NCI-H187 treated with DMSO at 0.1 percent for 48 hours (cell line): ENCODE measurements at regions not wholly inside any gene's neighbourhood (a gene's known extent, or its start where the extent isn't known, plus 50 kb on each side); places are given as distances from the start of the nearest gene placed in this dataset.

Experiments
- DNase-seq: peaks from one replicate; lab custom pipeline; 2025; lab: John Stamatoyannopoulos, UW

DNA sequence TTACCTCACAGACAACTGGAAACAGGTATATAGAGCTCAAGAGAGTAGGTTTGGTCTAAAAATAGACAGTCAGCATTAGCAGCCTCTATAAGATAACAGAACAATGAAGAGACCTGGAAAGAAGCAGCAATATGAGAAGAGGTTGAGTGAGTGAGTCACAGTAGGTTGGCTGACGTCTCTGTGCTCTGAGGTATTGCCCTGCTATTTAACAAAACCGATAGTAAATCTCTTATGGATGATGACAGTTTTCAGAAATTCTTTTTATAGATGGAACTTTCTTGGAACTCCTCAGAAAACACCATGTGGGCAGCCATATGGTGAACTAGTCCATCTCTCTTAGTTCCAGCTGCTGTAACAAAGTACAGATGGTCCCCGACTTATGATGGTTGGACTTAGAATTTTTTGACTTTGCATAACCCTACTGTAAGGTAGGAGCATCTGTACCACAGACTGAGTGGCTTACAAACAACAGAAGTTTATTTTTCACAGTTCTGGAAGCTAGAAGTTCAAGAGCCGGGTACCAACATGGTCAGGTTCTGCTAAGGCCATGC lies 123.5 kb downstream of the MBD2 start:
- DNase-seq = no peak

GRCh38 chr18:54100466-54100865 lies 124.0 kb downstream of the MBD2 start:
- no peak for DNase-seq

DNA sequence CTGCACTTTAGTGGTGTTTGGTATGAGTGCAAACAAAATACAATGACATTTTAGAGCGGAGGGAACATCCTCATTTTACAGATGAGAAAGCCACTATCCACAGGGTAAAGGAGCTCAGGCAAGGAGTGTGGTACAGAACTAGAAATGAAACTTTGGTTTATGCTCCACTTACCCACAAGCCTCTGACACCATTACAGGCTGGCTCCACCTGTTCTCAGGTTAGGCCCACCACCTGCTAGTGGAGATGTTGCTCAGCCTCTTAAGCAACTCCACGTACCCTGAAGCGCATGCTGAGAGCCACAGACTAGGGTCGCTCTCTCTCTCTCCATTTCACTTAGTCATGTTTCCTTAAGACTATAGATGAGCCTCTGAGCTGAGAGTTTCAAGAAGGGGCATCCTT lies 130.0 kb downstream of the MBD2 start:
- no peak for DNase-seq

GRCh38 chr18:54090856-54091255 lies 133.6 kb downstream of the MBD2 start:
- no peak for DNase-seq

GRCh38 chr18:54089749-54090459 lies 134.6 kb downstream of the MBD2 start:
- no peak for DNase-seq

DNA sequence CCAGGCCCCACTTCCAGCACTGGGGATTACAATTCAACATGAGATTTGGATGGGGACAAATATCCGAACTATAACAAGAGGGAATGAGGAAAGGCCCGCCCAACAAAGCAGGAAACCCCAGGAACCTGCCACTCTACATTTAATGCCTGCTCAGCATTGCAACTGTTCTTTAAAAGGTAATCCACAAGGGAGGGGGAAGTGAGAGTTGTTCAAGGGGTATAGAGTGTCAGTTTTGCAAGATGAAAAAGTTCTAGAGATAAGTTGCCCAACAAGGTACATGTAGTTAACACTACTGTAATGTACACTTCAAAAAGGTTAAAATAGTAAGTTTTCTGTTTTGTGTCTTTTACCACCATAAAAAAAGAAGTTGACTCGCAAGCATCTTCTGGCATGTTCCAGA lies 137.6 kb downstream of the MBD2 start:
- no peak for DNase-seq

- DNase-seq = no peak
Measured at GRCh38 chr18:54086046-54086802, 138.2 kb downstream of the MBD2 start.

DNA sequence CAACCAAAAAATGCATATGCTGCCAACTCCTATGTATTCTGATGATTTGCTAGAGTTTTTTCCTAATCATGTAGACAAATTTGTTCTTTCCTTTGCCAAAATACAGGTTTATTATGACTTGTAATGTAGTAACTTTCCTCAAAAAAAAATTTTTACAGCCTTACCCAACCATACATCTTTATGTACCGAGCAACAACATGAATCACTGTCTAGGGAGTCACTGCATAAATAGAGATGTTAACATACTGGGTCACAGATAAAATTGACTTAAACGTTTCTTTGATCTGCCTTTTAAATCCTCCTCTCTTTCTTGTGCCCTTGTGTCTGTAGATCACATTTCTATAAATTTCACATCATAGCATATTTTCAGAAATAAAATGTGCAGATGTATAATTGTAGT lies 143.6 kb downstream of the MBD2 start:
- no peak for DNase-seq

DNA sequence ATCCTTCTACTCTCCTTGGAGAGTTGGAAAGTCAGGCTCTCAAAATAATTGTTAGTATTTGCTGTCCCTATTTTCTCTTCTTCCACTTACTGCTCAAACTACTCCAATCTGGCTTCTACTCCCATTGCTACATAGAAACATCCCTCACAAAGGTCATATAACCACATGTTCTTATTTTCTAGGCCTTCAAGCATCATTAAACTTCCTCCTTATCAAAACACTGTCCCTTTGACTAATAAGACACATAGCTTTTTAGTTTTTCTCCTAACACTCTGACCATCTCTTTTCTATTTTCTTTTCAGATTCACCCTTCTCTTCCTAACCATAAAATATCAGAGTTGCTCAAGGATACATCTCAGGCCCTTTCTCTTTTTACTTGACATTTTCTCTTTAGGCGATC lies 148.3 kb downstream of the MBD2 start:
- no peak for DNase-seq

DNA sequence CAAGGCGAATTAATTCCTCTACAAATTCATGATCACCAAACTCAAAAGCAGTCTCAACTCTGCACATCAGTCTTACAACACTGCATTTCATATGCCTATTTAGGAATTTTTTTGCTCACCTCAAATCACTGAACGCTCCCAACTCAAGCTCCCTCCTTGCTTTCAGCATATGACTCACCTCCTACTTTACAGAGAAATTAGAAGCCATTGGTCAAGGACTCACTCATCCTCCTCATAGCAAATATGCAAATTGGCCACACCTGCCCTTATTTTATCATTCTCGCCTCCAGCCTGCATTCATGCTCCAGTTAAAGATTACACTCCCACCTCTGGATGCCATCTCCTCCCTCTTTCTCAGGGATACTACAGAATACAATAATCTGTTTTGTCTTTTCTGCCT lies 148.8 kb downstream of the MBD2 start:
- no peak for DNase-seq

DNA sequence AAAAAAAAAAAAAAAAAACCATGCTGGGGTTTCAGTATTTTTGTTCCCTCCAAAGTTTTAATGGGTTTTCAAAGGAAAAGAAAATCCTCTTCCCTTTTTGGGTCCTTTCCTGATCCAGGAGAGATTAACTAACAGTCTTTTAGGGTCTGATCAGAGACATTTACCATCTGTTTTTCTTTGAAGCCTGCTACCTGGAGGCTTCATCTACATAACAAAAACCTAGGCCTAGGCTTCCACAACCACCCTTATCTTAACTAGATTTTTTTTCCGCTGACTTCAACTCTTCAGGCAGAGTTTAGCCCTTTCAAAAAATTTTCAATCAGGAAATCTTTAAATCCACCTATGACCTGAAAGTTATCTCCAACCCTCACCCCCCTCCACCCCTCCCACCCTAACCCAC lies 154.7 kb downstream of the MBD2 start:
- no peak for DNase-seq

- no peak for DNase-seq
Measured at GRCh38 chr18:54060343-54061005, 164.0 kb downstream of the MBD2 start.

DNA sequence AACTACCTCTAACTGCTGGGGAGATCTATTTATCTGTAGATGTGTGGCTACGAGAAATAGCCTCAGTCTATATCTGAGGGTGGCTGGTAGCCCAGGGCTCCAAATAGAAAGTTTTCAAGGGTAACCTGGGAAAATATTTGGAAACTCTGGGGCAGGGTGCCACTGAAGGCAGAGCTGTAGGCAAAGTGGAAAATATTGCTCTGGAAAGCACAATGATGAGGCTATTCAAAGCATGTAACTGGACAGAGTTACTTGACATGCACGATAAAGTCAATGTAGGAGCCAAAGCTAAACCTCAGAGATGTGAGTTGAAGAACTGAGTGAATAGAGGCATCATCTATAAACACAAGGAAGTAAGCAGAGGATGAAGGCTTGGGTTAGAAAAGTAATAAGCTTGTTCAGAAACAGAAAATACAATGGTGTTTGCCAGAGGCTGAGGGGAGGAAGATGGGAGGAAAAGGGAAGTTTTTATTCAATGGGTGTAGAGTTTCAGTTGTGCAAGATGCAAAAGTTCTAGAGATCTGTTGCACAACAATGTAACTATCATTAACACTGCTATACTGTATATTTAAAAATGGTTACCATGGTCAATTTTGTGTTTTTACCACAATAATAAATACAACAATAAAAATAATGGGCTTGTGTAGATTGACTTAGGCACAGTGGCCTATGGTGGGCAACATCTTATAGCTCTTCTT lies 171.6 kb downstream of the MBD2 start:
- no peak for DNase-seq

DNA sequence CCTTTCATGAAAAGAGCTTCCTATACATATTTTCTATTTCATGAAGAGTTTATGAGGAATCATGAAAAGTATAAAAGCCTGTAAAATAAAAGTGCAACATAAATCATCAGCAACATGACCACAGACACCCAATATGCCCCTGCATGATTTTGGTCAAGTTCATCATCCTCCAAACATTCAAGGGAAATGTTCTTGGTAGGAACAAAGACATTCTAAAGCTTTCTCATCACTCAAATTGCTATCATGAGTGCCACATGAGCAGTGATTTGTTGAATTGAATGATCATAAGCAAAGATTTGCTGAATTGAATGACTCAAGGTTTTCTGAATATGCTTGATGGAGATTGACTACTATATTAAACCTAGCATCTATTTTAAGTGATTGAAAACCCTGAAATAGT lies 172.2 kb downstream of the MBD2 start:
- DNase-seq = no peak

- DNase-seq = no peak
Measured at GRCh38 chr18:54043484-54044251, 180.8 kb downstream of the MBD2 start.

GRCh38 chr18:54035927-54036326 lies 188.5 kb downstream of the MBD2 start:
- no peak for DNase-seq

GRCh38 chr18:54033052-54033451 lies 191.4 kb downstream of the MBD2 start:
- DNase-seq = no peak

- no peak for DNase-seq
Measured at GRCh38 chr18:54032412-54032811, 192.1 kb downstream of the MBD2 start.

DNA sequence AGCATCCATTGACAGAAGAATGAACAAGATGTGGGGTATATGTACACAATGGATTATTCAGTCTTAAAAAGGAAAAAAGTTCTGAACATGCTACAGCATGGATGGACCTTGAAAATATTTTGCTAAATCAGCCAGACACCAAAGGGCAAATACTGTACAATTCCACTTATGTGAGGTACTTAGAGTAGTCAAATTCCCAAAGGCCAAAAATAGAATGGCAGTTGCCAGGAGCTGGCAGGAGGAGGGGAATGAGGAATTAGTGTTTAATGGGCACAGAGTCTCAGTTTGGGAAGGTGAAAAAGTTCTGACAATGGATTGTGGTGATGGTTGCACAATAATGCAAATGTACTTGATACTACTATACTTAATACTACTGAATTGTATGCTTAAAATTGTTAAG lies 193.2 kb downstream of the MBD2 start:
- DNase-seq = no peak

- no peak for DNase-seq
Measured at GRCh38 chr18:54030434-54030833, 194.0 kb downstream of the MBD2 start.

DNA sequence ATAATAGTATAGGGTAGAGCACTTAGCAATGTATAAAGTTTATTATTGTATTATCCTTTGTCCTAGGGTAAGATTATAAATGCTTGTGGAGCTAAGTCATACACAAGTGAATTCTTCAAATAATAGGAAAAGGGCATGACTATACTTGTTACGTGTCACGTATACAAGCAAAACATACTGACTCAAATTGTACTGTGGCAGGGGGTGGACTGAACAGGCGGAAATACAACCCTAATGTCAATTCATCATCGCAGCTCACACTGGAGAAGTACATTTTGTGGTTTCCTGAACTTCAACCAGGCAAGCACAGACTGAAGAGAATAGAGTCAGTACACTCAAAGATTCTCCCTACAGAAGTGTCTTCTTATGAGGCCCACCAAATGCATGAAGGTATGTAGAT lies 201.0 kb downstream of the MBD2 start:
- no peak for DNase-seq

DNA sequence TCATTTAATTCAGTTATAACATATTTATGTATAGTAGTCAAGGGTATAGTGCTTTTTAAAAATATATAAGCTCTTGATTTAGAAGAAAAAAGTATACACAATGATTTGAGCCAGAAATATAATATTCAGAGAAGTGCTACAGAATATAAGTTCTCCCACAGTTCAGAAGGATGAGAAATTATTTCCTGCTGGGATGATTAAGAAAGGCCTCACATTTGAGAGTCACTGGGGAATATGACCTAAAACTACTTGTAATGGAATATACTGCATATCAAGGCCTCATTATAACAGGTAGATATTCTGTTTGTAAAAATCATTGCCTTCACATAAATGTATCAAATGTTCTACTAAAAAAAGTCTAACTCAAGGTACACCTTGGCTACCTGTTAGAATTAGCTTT lies 203.5 kb downstream of the MBD2 start:
- no peak for DNase-seq
